H1 (cell line): ENCODE measurements at regions not wholly inside any gene's neighbourhood (a gene's known extent, or its start where the extent isn't known, plus 50 kb on each side); places are given as distances from the start of the nearest gene placed in this dataset.

Source experiments
- ATF3 ChIP-seq: IDR thresholded peaks from 2 replicates; pipeline ENCODE4 v1.6.1; 2011; ENCODE audit warnings: low read depth, mild to moderate bottlenecking, low read length; ENCODE audit not compliant: insufficient read depth
- BACH1 ChIP-seq: IDR thresholded peaks from 2 replicates; pipeline ENCODE4 v1.6.1; 2012; ENCODE audit warnings: low read length, improper control_type of control experiment
- CREB1 ChIP-seq: IDR thresholded peaks from 2 replicates; pipeline ENCODE4 v1.6.1; 2012; ENCODE audit warnings: inconsistent platforms
- CTCF ChIP-seq, 3 experiments: IDR thresholded peaks; 1 replicate in 2 of 3; 2 replicates in 1 of 3; pipeline versions ENCODE4 v1.5.1 to v1.6.1; 2011; ENCODE audit warnings: low read length in 3 of 3, mild to moderate bottlenecking in 3 of 3, inconsistent platforms in 2 of 3, low read depth in 1 of 3, moderate library complexity in 1 of 3; ENCODE audit not compliant: insufficient read depth in 1 of 3; ENCODE audit errors: control extremely low read depth in 1 of 3
- EZH2 ChIP-seq: fragments of 200-600 bp; sonication (generic); IDR thresholded peaks from 2 replicates; pipeline ENCODE4 v1.7.1; 2012; ENCODE audit warnings: low read depth, mild to moderate bottlenecking, moderate library complexity, low read length, inconsistent platforms; ENCODE audit not compliant: severe bottlenecking
- POLR2A ChIP-seq, 2 experiments: IDR thresholded peaks; 1 replicate in 1 of 2; 2 replicates in 1 of 2; pipeline ENCODE4 v1.6.1; 2011; ENCODE audit warnings: low read depth in 2 of 2, low read length in 2 of 2, mild to moderate bottlenecking in 2 of 2; ENCODE audit errors: control extremely low read depth in 1 of 2
- RNF2 ChIP-seq: fragments of 200-900, 300-1000 bp; sonication (generic); IDR thresholded peaks from 2 replicates; pipeline ENCODE4 v1.7.1; 2016; ENCODE audit warnings: borderline replicate concordance, low read depth, mild to moderate bottlenecking, antibody characterized with exemption, low read length; ENCODE audit not compliant: poor library complexity, severe bottlenecking; ENCODE audit errors: missing control alignments
- SP1 ChIP-seq: IDR thresholded peaks from 2 replicates; pipeline ENCODE4 v1.6.1; 2011; ENCODE audit warnings: low read depth, low read length
- SUZ12 ChIP-seq: fragments of 200-600 bp; sonication (generic); IDR thresholded peaks from 2 replicates; pipeline ENCODE4 v1.6.1; 2012; ENCODE audit warnings: mild to moderate bottlenecking, inconsistent platforms, low read length, moderate library complexity, mixed read lengths

GRCh38 chrY:7794441-7794840 lies 882.9 kb upstream of the AMELY start:
- TF ChIP-seq CTCF (IDR thresholded peaks at IDR 0.05; ENCODE audit: control extremely low read depth in 1 of 3, insufficient read depth in 1 of 3, low read depth in 1 of 3, low read length in 3 of 3) (no peak), SP1 (no peak), POLR2A (IDR thresholded peaks at IDR 0.05; ENCODE audit: control extremely low read depth in 1 of 2, low read depth in 2 of 2, low read length in 2 of 2) (no peak), ATF3 (no peak), RNF2 (no peak), EZH2 (no peak), BACH1 (no peak), SUZ12 (no peak), CREB1 (no peak)
